Adrenal gland (tissue), 9 donors: ENCODE measurements at regions not wholly inside any gene's neighbourhood (a gene's known extent, or its start where the extent isn't known, plus 50 kb on each side); places are given as distances from the start of the nearest gene placed in this dataset.

ENCODE experiments used
- DNase-seq, 7 donors: peaks; one replicate each; pipeline ENCODE4 v3.0.0-alpha.2; 2019 to 2020
- H3K27ac ChIP-seq, 5 donors: fragments of 200-600 bp; sonication (generic) in 4 of 5; 1 replicate in 3 of 5; 2 replicates in 2 of 5; pipeline versions ENCODE4 v1.5.1 to v1.8.0; 2016 to 2020; ENCODE audit warnings: mild to moderate bottlenecking in 1 of 5
- H3K27me3 ChIP-seq: fragments of 200-600 bp; 2 replicates; pipeline ENCODE4 v1.8.0; 2021
- H3K36me3 ChIP-seq, 2 donors: fragments of 200-600 bp; replicated peaks in 1 of 2; 1 replicate in 1 of 2; 2 replicates in 1 of 2; pipeline versions ENCODE4 v1.5.1 to v1.8.0; 2018 to 2022
- H3K4me1 ChIP-seq, 2 donors: fragments of 200-600 bp; replicated peaks in 1 of 2; 1 replicate in 1 of 2; 2 replicates in 1 of 2; pipeline versions ENCODE4 v1.5.1 to v1.8.0; 2018 to 2021
- H3K4me3 ChIP-seq, 4 donors: fragments of 200-600 bp; sonication (generic) in 3 of 4; one replicate each; pipeline ENCODE4 v1.5.1; 2016 to 2018
- H3K9me3 ChIP-seq, 3 donors: fragments of 200-600 bp; sonication (generic) in 1 of 3; replicated peaks in 1 of 3; 1 replicate in 2 of 3; 2 replicates in 1 of 3; pipeline versions ENCODE4 v1.5.1 to v1.8.0; 2016 to 2021
- CTCF ChIP-seq, 6 experiments: fragments of 450-650 bp in 4 of 6; fragments of 200-600 bp in 2 of 6; sonication (generic) in 1 of 6; IDR thresholded peaks; 1 replicate in 5 of 6; 2 replicates in 1 of 6; pipeline versions ENCODE4 v1.5.1 to v1.8.0; 2016 to 2021; ENCODE audit warnings: antibody characterized with exemption in 6 of 6, mild to moderate bottlenecking in 2 of 6, moderate library complexity in 1 of 6
- POLR2A ChIP-seq, 2 donors: fragments of 450-650 bp; IDR thresholded peaks; one replicate each; pipeline ENCODE4 v1.6.1; 2017; ENCODE audit warnings: antibody characterized with exemption in 2 of 2, mild to moderate bottlenecking in 2 of 2, moderate library complexity in 1 of 2
- WGBS, 4 donors: extraction: QIAGEN DNeasy Blood & Tissue Kit in 2 of 4; methylation state at CpG; one replicate each; pipeline versions ENCODE4 v1.1.5 to v1.1.7; 2013 to 2017; 5-methylcytosine and 5-hydroxymethylcytosine counted together
- intact Hi-C, 2 donors: fragments of 100-400 bp; cut with DNase I; formaldehyde crosslinking; loops; one replicate each; pipeline versions ENCODE4 v1.14.1 to v1.15.0; 2022 to 2023
- donor health status: healthy with polysubstance abuse.
- donor health status: Bipolar disorder and iron deficiency.
- donor health status: DM: yes; HTN: yes; CAD: no.
- donor health status: DM: no; HTN: no; CAD: no.
- donor health status: DM: no; HTN: no; CAD: no.

- no peak for TF ChIP-seq POLR2A (IDR thresholded peaks at IDR 0.05)
- no peak for TF ChIP-seq CTCF (IDR thresholded peaks at IDR 0.05)
- Histone ChIP-seq H3K9me3 (no peaks in the 10 kb centered on the region), H3K36me3 (no peaks in the 10 kb centered on the region), H3K27ac (no peak overlapping the region), H3K27me3 (no peaks in the 10 kb centered on the region), H3K4me1 (no peaks in the 10 kb centered on the region), H3K4me3 (no peak overlapping the region)
- intact Hi-C loops: no loop called here
- WGBS, 4 donors: 75 to 86% (median 84%) methylated on average over 7 of the region's 7 CpGs
- no peak for DNase-seq
Observed at GRCh38 chr17:79303641-79304205, 229.1 kb downstream of the ENGASE start.

GRCh38 chr17:79301469-79301868 is 226.8 kb downstream of the ENGASE start:
- no peaks in the 10 kb centered on the region for H3K4me1 ChIP-seq
- intact Hi-C loops: no loop called here
- no peaks in the 10 kb centered on the region for H3K36me3 ChIP-seq
- no peak overlapping the region for H3K4me3 ChIP-seq
- no peak overlapping the region for H3K27ac ChIP-seq
- 66 to 80% (median 71%) methylated on average over 8 of the region's 8 CpGs for WGBS, 4 donors
- no peaks in the 10 kb centered on the region for H3K9me3 ChIP-seq
- TF ChIP-seq POLR2A (IDR thresholded peaks at IDR 0.05): no peak
- TF ChIP-seq CTCF (IDR thresholded peaks at IDR 0.05): no peak
- no peak for DNase-seq
- H3K27me3 ChIP-seq: peaks cover 15% of the 10 kb centered on the region

GRCh38 chr17:79299349-79299748 is 224.7 kb downstream of the ENGASE start:
- H3K4me1 ChIP-seq: no peaks in the 10 kb centered on the region

GRCh38 chr17:79298799-79299198 is 224.2 kb downstream of the ENGASE start:
- intact Hi-C loops: no loop called here
- Histone ChIP-seq H3K9me3 (no peaks in the 10 kb centered on the region), H3K4me3 (no peak overlapping the region), H3K4me1 (no peaks in the 10 kb centered on the region), H3K27ac (no peak overlapping the region), H3K36me3 (no peaks in the 10 kb centered on the region), H3K27me3 (peaks cover 15% of the 10 kb centered on the region)
- no peak for DNase-seq
- 59 to 68% (median 63%) methylated on average over 12 of the region's 12 CpGs for WGBS, 4 donors
- TF ChIP-seq CTCF (IDR thresholded peaks at IDR 0.05) (no peak), POLR2A (IDR thresholded peaks at IDR 0.05) (no peak)

More at GRCh38 chr17:79299349-79299748, 224.7 kb downstream of the ENGASE start:
- H3K9me3 ChIP-seq: no peaks in the 10 kb centered on the region
- no peak overlapping the region for H3K27ac ChIP-seq
- H3K36me3 ChIP-seq: no peaks in the 10 kb centered on the region
- no peak overlapping the region for H3K4me3 ChIP-seq
- H3K27me3 ChIP-seq: peaks cover 15% of the 10 kb centered on the region
- TF ChIP-seq CTCF (IDR thresholded peaks at IDR 0.05) (no peak), POLR2A (IDR thresholded peaks at IDR 0.05) (no peak)
- DNase-seq: no peak
- intact Hi-C loops: no loop called here
- 66 to 78% (median 72%) methylated on average over 7 of the region's 7 CpGs for WGBS, 4 donors
